H1 (cell line): ENCODE measurements at regions not wholly inside any gene's neighbourhood (a gene's known extent, or its start where the extent isn't known, plus 50 kb on each side); places are given as distances from the start of the nearest gene placed in this dataset.

Experiments used
- ASH2L ChIP-seq: fragments of 200-600, 300-600 bp; sonication (generic); IDR thresholded peaks from one replicate; pipeline ENCODE4 v1.7.1; 2017; ENCODE audit warnings: low read length
- CHD2 ChIP-seq: IDR thresholded peaks from 2 replicates; pipeline ENCODE4 v1.6.1; 2012; ENCODE audit warnings: low read length, improper control_type of control experiment
- KDM5A ChIP-seq: fragments of 200-600 bp; IDR thresholded peaks from 2 replicates; pipeline ENCODE4 v1.7.1; 2012; ENCODE audit warnings: mild to moderate bottlenecking, low read length, inconsistent platforms, mixed read lengths
- TF ChIP-seq, protein P1 (sequence below): fragments of 300-600 bp; sonication (generic); IDR thresholded peaks from 2 replicates; pipeline ENCODE4 v1.7.1; 2012; ENCODE audit warnings: low read length, moderate library complexity, mild to moderate bottlenecking, inconsistent platforms; ENCODE audit not compliant: insufficient replicate concordance

GRCh38 chr12:88935856-88936255, 355.6 kb upstream of the KITLG start (continued):
- TF ChIP-seq, protein P1, sequence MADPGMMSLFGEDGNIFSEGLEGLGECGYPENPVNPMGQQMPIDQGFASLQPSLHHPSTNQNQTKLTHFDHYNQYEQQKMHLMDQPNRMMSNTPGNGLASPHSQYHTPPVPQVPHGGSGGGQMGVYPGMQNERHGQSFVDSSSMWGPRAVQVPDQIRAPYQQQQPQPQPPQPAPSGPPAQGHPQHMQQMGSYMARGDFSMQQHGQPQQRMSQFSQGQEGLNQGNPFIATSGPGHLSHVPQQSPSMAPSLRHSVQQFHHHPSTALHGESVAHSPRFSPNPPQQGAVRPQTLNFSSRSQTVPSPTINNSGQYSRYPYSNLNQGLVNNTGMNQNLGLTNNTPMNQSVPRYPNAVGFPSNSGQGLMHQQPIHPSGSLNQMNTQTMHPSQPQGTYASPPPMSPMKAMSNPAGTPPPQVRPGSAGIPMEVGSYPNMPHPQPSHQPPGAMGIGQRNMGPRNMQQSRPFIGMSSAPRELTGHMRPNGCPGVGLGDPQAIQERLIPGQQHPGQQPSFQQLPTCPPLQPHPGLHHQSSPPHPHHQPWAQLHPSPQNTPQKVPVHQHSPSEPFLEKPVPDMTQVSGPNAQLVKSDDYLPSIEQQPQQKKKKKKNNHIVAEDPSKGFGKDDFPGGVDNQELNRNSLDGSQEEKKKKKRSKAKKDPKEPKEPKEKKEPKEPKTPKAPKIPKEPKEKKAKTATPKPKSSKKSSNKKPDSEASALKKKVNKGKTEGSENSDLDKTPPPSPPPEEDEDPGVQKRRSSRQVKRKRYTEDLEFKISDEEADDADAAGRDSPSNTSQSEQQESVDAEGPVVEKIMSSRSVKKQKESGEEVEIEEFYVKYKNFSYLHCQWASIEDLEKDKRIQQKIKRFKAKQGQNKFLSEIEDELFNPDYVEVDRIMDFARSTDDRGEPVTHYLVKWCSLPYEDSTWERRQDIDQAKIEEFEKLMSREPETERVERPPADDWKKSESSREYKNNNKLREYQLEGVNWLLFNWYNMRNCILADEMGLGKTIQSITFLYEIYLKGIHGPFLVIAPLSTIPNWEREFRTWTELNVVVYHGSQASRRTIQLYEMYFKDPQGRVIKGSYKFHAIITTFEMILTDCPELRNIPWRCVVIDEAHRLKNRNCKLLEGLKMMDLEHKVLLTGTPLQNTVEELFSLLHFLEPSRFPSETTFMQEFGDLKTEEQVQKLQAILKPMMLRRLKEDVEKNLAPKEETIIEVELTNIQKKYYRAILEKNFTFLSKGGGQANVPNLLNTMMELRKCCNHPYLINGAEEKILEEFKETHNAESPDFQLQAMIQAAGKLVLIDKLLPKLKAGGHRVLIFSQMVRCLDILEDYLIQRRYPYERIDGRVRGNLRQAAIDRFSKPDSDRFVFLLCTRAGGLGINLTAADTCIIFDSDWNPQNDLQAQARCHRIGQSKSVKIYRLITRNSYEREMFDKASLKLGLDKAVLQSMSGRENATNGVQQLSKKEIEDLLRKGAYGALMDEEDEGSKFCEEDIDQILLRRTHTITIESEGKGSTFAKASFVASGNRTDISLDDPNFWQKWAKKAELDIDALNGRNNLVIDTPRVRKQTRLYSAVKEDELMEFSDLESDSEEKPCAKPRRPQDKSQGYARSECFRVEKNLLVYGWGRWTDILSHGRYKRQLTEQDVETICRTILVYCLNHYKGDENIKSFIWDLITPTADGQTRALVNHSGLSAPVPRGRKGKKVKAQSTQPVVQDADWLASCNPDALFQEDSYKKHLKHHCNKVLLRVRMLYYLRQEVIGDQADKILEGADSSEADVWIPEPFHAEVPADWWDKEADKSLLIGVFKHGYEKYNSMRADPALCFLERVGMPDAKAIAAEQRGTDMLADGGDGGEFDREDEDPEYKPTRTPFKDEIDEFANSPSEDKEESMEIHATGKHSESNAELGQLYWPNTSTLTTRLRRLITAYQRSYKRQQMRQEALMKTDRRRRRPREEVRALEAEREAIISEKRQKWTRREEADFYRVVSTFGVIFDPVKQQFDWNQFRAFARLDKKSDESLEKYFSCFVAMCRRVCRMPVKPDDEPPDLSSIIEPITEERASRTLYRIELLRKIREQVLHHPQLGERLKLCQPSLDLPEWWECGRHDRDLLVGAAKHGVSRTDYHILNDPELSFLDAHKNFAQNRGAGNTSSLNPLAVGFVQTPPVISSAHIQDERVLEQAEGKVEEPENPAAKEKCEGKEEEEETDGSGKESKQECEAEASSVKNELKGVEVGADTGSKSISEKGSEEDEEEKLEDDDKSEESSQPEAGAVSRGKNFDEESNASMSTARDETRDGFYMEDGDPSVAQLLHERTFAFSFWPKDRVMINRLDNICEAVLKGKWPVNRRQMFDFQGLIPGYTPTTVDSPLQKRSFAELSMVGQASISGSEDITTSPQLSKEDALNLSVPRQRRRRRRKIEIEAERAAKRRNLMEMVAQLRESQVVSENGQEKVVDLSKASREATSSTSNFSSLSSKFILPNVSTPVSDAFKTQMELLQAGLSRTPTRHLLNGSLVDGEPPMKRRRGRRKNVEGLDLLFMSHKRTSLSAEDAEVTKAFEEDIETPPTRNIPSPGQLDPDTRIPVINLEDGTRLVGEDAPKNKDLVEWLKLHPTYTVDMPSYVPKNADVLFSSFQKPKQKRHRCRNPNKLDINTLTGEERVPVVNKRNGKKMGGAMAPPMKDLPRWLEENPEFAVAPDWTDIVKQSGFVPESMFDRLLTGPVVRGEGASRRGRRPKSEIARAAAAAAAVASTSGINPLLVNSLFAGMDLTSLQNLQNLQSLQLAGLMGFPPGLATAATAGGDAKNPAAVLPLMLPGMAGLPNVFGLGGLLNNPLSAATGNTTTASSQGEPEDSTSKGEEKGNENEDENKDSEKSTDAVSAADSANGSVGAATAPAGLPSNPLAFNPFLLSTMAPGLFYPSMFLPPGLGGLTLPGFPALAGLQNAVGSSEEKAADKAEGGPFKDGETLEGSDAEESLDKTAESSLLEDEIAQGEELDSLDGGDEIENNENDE = no peak
- TF ChIP-seq ASH2L = no peak
- no peak for TF ChIP-seq KDM5A
- no peak for TF ChIP-seq CHD2
- TF ChIP-seq, all 59 proteins: peak for 0
